ENCODE measurements at regions not wholly inside any gene's neighbourhood (a gene's known extent, or its start where the extent isn't known, plus 50 kb on each side); places are given as distances from the start of the nearest gene placed in this dataset.

- TF ChIP-seq CTCF (IDR thresholded peaks at IDR 0.05), result no peak
- TF ChIP-seq POLR2AphosphoS5 (IDR thresholded peaks at IDR 0.05; ENCODE audit: insufficient read depth in 1 of 2, low read depth in 1 of 2), result no peak
- TF ChIP-seq POLR2A (IDR thresholded peaks at IDR 0.05), result no peak
These were observed 112.4 kb upstream of the VSTM2B start for GRCh38 chr19:29413435-29413834.
